ENCODE measurements at regions not wholly inside any gene's neighbourhood (a gene's known extent, or its start where the extent isn't known, plus 50 kb on each side); places are given as distances from the start of the nearest gene placed in this dataset.

DNA sequence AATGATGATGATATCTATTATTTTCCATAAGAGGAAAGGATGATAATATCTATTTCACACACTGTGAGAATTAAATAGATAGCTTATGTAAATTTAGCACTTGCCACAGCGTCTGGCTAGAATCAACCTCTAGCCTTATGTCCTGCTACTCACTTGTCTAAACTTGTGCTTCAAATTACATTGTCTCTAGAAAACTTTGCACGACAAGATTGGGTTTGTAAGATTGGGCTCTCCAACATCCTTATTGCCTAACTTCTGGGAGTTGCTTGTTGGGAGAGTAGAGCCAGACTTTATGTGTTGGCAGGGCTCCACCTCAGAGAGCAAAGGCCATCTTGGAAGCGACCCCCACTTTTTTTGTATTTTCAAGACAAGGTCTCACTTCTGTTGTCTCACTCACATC lies 50.0 kb upstream of the POGK start (continued):
- TF ChIP-seq ZNF23 (tag by site-specific recombination; IDR thresholded peaks at IDR 0.05; ENCODE audit: borderline replicate concordance) (no peak), ZNF624 (tag by site-specific recombination; IDR thresholded peaks at IDR 0.05) (no peak)
